Smooth muscle cell (in vitro differentiated cells): ENCODE measurements at regions not wholly inside any gene's neighbourhood (a gene's known extent, or its start where the extent isn't known, plus 50 kb on each side); places are given as distances from the start of the nearest gene placed in this dataset.

Experiments used
- DNase-seq: peaks from one replicate; lab custom pipeline; 2025; ENCODE audit not compliant: unreplicated experiment; lab: John Stamatoyannopoulos, UW
- H2AFZ ChIP-seq: fragments of 200-600 bp; sonication (generic); 2 replicates; pipeline ENCODE4 v1.6.0; 2016; ENCODE audit warnings: antibody characterized with exemption, low read depth, mild to moderate bottlenecking
- H3F3A ChIP-seq: fragments of 200-600 bp; sonication (generic); 2 replicates; pipeline ENCODE4 v1.6.0; 2017; ENCODE audit warnings: antibody characterized with exemption, low read depth
- H3K27ac ChIP-seq: fragments of 200-600 bp; sonication (generic); 2 replicates; pipeline ENCODE4 v1.5.1; 2016; ENCODE audit warnings: low read depth, mild to moderate bottlenecking
- H3K27me3 ChIP-seq: fragments of 200-600 bp; sonication (generic); 2 replicates; pipeline ENCODE4 v1.6.1; 2016; ENCODE audit warnings: low read depth, mild to moderate bottlenecking
- H3K36me3 ChIP-seq: fragments of 200-600 bp; sonication (generic); 2 replicates; pipeline ENCODE4 v1.5.1; 2016; ENCODE audit warnings: low read depth
- H3K4me1 ChIP-seq: fragments of 200-600 bp; sonication (generic); 2 replicates; pipeline ENCODE4 v1.5.1; 2016; ENCODE audit warnings: low read depth
- H3K4me2 ChIP-seq: fragments of 200-600 bp; sonication (generic); 2 replicates; pipeline ENCODE4 v1.6.0; 2016; ENCODE audit warnings: mild to moderate bottlenecking
- H3K4me3 ChIP-seq: fragments of 200-600 bp; sonication (generic); 2 replicates; pipeline ENCODE4 v1.5.1; 2016; ENCODE audit warnings: mild to moderate bottlenecking
- H3K79me2 ChIP-seq: fragments of 200-600 bp; sonication (generic); 2 replicates; pipeline ENCODE4 v1.6.0; 2016; ENCODE audit warnings: low read depth, mild to moderate bottlenecking
- H3K9ac ChIP-seq: fragments of 200-600 bp; sonication (generic); 2 replicates; pipeline ENCODE4 v1.6.0; 2016; ENCODE audit warnings: low read depth
- H3K9me3 ChIP-seq: fragments of 200-600 bp; sonication (generic); replicated peaks from 2 replicates; pipeline ENCODE4 v1.5.1; 2016; ENCODE audit warnings: low read depth
- H4K20me1 ChIP-seq: fragments of 200-600 bp; sonication (generic); 2 replicates; pipeline ENCODE4 v1.6.0; 2016; ENCODE audit warnings: low read depth
- CTCF ChIP-seq: fragments of 200-600 bp; sonication (generic); IDR thresholded peaks from 2 replicates; pipeline ENCODE4 v1.5.1; 2017; ENCODE audit warnings: borderline replicate concordance, mild to moderate bottlenecking, antibody characterized with exemption; ENCODE audit not compliant: insufficient read depth, poor library complexity, severe bottlenecking
- WGBS: methylation state at CpG from one replicate; pipeline ENCODE4 v1.1.7; 2016; ENCODE audit warnings: low lambda C conversion rate; 5-methylcytosine and 5-hydroxymethylcytosine counted together

- Histone ChIP-seq H3K27ac (no peak overlapping the region), H3K79me2 (no peaks in the 10 kb centered on the region), H3F3A (peaks cover 4% of the 10 kb centered on the region), H3K9ac (no peak overlapping the region), H3K36me3 (no peaks in the 10 kb centered on the region), H3K4me1 (no peaks in the 10 kb centered on the region), H3K4me2 (no peak overlapping the region), H3K4me3 (no peak overlapping the region), H3K27me3 (no peaks in the 10 kb centered on the region), H3K9me3 (no peaks in the 10 kb centered on the region), H4K20me1 (no peaks in the 10 kb centered on the region), H2AFZ (no peak overlapping the region)
- DNase-seq, result no peak
- TF ChIP-seq CTCF, result peak; percentile 37
- 41% methylated on average over 3 of the region's 3 CpGs for WGBS
Observed at GRCh38 chr5:123273984-123274383, 149.2 kb downstream of the CEP120 start.

- Histone ChIP-seq H3K79me2 (no peaks in the 10 kb centered on the region), H3K27ac (no peak overlapping the region), H2AFZ (no peak overlapping the region), H3K4me2 (no peak overlapping the region), H3K4me1 (no peaks in the 10 kb centered on the region), H3K4me3 (no peak overlapping the region), H3K27me3 (no peaks in the 10 kb centered on the region), H3K9ac (no peak overlapping the region), H4K20me1 (no peaks in the 10 kb centered on the region), H3F3A (peaks cover 4% of the 10 kb centered on the region), H3K9me3 (no peaks in the 10 kb centered on the region), H3K36me3 (no peaks in the 10 kb centered on the region)
- TF ChIP-seq CTCF, result no peak
- DNase-seq, result no peak
- 98% methylated on average over 2 of the region's 2 CpGs for WGBS
Observed at GRCh38 chr5:123273095-123273494, 150.1 kb downstream of the CEP120 start.

- Histone ChIP-seq H3F3A (peaks cover 7% of the 10 kb centered on the region), H3K4me3 (no peak overlapping the region), H3K27me3 (no peaks in the 10 kb centered on the region), H3K4me1 (no peaks in the 10 kb centered on the region), H3K27ac (no peak overlapping the region), H4K20me1 (no peaks in the 10 kb centered on the region), H3K4me2 (no peak overlapping the region), H3K9ac (no peak overlapping the region), H2AFZ (peak overlapping the region; percentile 61), H3K79me2 (no peaks in the 10 kb centered on the region), H3K9me3 (no peaks in the 10 kb centered on the region), H3K36me3 (no peaks in the 10 kb centered on the region)
- DNase-seq, result no peak
- TF ChIP-seq CTCF, result no peak
- 70% methylated on average over 7 of the region's 7 CpGs for WGBS
Observed at GRCh38 chr5:123269851-123270250, 153.4 kb downstream of the CEP120 start.

- H3K9me3 ChIP-seq, result no peaks in the 10 kb centered on the region
- peaks cover 7% of the 10 kb centered on the region for H3F3A ChIP-seq
- DNase-seq, result no peak
- 81% methylated on average over 4 of the region's 4 CpGs for WGBS
- no peaks in the 10 kb centered on the region for H3K27me3 ChIP-seq
- no peaks in the 10 kb centered on the region for H3K79me2 ChIP-seq
- H3K36me3 ChIP-seq, result no peaks in the 10 kb centered on the region
- H2AFZ ChIP-seq, result peak overlapping the region; percentile 61
- H3K4me3 ChIP-seq, result no peak overlapping the region
- H3K9ac ChIP-seq, result no peak overlapping the region
- H3K4me2 ChIP-seq, result no peak overlapping the region
- H3K27ac ChIP-seq, result no peak overlapping the region
- H3K4me1 ChIP-seq, result no peaks in the 10 kb centered on the region
- no peaks in the 10 kb centered on the region for H4K20me1 ChIP-seq
- TF ChIP-seq CTCF, result no peak
Observed at GRCh38 chr5:123269436-123269835, 153.8 kb downstream of the CEP120 start.
